ENCODE measurements at regions not wholly inside any gene's neighbourhood (a gene's known extent, or its start where the extent isn't known, plus 50 kb on each side); places are given as distances from the start of the nearest gene placed in this dataset.
"Not testable (repeated sequence)": the region's sequence is repeated elsewhere in the genome, so short reads cannot be mapped to it uniquely, and the experiment has no call there.

GRCh38 chr9:79053598-79053997 is 518.2 kb upstream of the TLE4 start:
- no peak for DNase-seq (ENCODE audit: extremely low read depth in 1 of 11, low read depth in 9 of 11, low spot score in 4 of 11)

- no peak for DNase-seq (ENCODE audit: extremely low read depth in 1 of 11, low read depth in 9 of 11, low spot score in 4 of 11)
Measured at GRCh38 chr9:79054500-79054899, 517.3 kb upstream of the TLE4 start.

GRCh38 chr9:79056041-79056440 is 515.7 kb upstream of the TLE4 start:
- no peak for DNase-seq (ENCODE audit: extremely low read depth in 1 of 11, low read depth in 9 of 11, low spot score in 4 of 11)

- no peak for DNase-seq (ENCODE audit: extremely low read depth in 1 of 11, low read depth in 9 of 11, low spot score in 4 of 11)
Measured at GRCh38 chr9:79057576-79057975, 514.2 kb upstream of the TLE4 start.

GRCh38 chr9:79060766-79061165 is 511.0 kb upstream of the TLE4 start:
- DNase-seq (ENCODE audit: extremely low read depth in 1 of 11, low read depth in 9 of 11, low spot score in 4 of 11): no peak

GRCh38 chr9:79061752-79062616 is 509.8 kb upstream of the TLE4 start:
- peak in 6 of 11 donors; percentile 1 to 9 (median 3) for DNase-seq (ENCODE audit: extremely low read depth in 1 of 11, low read depth in 9 of 11, low spot score in 4 of 11)

GRCh38 chr9:79073201-79073600 is 498.6 kb upstream of the TLE4 start:
- no peak for DNase-seq (ENCODE audit: extremely low read depth in 1 of 11, low read depth in 9 of 11, low spot score in 4 of 11)

GRCh38 chr9:79080536-79080935 is 491.2 kb upstream of the TLE4 start:
- DNase-seq (ENCODE audit: extremely low read depth in 1 of 11, low read depth in 9 of 11, low spot score in 4 of 11): no peak

GRCh38 chr9:79083621-79084020 is 488.1 kb upstream of the TLE4 start:
- no peak for DNase-seq (ENCODE audit: extremely low read depth in 1 of 11, low read depth in 9 of 11, low spot score in 4 of 11)

- no peak for DNase-seq (ENCODE audit: extremely low read depth in 1 of 11, low read depth in 9 of 11, low spot score in 4 of 11)
Measured at GRCh38 chr9:79087133-79087532, 484.6 kb upstream of the TLE4 start.

- no peak for DNase-seq (ENCODE audit: extremely low read depth in 1 of 11, low read depth in 9 of 11, low spot score in 4 of 11)
Measured at GRCh38 chr9:79089054-79089560, 482.7 kb upstream of the TLE4 start.

- DNase-seq (ENCODE audit: extremely low read depth in 1 of 11, low read depth in 9 of 11, low spot score in 4 of 11): not testable (repeated sequence)
Measured at GRCh38 chr9:79089851-79090250, 481.9 kb upstream of the TLE4 start.

- DNase-seq (ENCODE audit: extremely low read depth in 1 of 11, low read depth in 9 of 11, low spot score in 4 of 11): not testable (repeated sequence)
Measured at GRCh38 chr9:79103257-79103656, 468.5 kb upstream of the TLE4 start.

- DNase-seq (ENCODE audit: extremely low read depth in 1 of 11, low read depth in 9 of 11, low spot score in 4 of 11): no peak
Measured at GRCh38 chr9:79104216-79104615, 467.5 kb upstream of the TLE4 start.

- no peak for DNase-seq (ENCODE audit: extremely low read depth in 1 of 11, low read depth in 9 of 11, low spot score in 4 of 11)
Measured at GRCh38 chr9:79104951-79105350, 466.8 kb upstream of the TLE4 start.

GRCh38 chr9:79107911-79108676 is 463.7 kb upstream of the TLE4 start:
- DNase-seq (ENCODE audit: extremely low read depth in 1 of 11, low read depth in 9 of 11, low spot score in 4 of 11): no peak

GRCh38 chr9:79111653-79112052 is 460.1 kb upstream of the TLE4 start:
- peak in 3 of 11 donors; percentile 12 to 32 (median 16) for DNase-seq (ENCODE audit: extremely low read depth in 1 of 11, low read depth in 9 of 11, low spot score in 4 of 11)

- DNase-seq (ENCODE audit: extremely low read depth in 1 of 11, low read depth in 9 of 11, low spot score in 4 of 11): no peak
Measured at GRCh38 chr9:79115176-79115575, 456.6 kb upstream of the TLE4 start.

- DNase-seq (ENCODE audit: extremely low read depth in 1 of 11, low read depth in 9 of 11, low spot score in 4 of 11): no peak
Measured at GRCh38 chr9:79116041-79116440, 455.7 kb upstream of the TLE4 start.

GRCh38 chr9:79116709-79117108 is 455.1 kb upstream of the TLE4 start:
- no peak for DNase-seq (ENCODE audit: extremely low read depth in 1 of 11, low read depth in 9 of 11, low spot score in 4 of 11)
